Activated CD4-positive, alpha-beta T cell treated with anti-CD3 and anti-CD28 coated beads for 4 hours (primary cell): ENCODE measurements at regions not wholly inside any gene's neighbourhood (a gene's known extent, or its start where the extent isn't known, plus 50 kb on each side); places are given as distances from the start of the nearest gene placed in this dataset.

ENCODE experiments used
- DNase-seq, 2 donors: peaks; one replicate each; pipeline ENCODE4 v3.0.0-alpha.2; 2020

DNA sequence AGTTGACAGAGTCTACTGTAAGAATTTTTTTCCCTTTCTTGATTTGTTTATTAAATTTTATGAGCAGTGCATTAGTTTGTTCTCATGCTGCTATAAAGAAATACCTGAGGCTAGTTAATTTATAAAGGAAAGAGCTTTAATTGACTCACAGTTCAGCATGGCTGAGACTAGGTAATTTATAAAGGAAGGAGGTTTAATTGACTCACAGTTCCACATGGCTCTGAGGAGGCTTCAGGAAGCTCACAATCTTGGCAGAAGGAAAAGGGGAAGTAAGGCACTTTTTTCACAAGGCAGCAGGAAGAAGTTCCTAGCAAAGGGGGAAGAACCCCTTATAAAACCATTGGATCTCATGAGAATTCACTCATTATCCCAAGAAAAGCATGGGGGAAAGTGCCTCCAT lies 191.4 kb upstream of the VRK2 start:
- no peak for DNase-seq

- no peak for DNase-seq
Observed at GRCh38 chr2:57859755-57860154, 186.9 kb upstream of the VRK2 start.

DNA sequence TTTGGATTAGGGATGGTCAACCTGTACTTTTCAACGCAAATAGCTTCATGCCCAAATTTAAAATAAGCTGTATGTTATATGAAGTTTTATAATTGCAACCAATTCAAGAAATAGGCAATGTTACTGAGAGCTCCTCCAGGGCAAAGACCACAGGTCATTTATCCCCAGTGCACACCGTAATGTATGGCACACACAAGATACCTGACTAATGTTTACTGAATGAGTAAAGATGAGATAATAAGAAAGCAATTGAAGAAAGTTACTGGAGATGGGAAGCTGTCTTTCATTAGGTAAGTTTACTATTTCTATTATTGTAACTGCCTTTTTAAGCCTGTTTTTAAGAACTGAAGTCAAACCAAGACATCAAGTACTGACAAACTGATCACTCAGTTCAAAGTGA lies 184.5 kb upstream of the VRK2 start:
- DNase-seq, result no peak

GRCh38 chr2:57862727-57863126 lies 183.9 kb upstream of the VRK2 start:
- no peak for DNase-seq

GRCh38 chr2:57864926-57865325 lies 181.7 kb upstream of the VRK2 start:
- DNase-seq, result no peak

- DNase-seq, result no peak
Observed at GRCh38 chr2:57867730-57868129, 178.9 kb upstream of the VRK2 start.

DNA sequence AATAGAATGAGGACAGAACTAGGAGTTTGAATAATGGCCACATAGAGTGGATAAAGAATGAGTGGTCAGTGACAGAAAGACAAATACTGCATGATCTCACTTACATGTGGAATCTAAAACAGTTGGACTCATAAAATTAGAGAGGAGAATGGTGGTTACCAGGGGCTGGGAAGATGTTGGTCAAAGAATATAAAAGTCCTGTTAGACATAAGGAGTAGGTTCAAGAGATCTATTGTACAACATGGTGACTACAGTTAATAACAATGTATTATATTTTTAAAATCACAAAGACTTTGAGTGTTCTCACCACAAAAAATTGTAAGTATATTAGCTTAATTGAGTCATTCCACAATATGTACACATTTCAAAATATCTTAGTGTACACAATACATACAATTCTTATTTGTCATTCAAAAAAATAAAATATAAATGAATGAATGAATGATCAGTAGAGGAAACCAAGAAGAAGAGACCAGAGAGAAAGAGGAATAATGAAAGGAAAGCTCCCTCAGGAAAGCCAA lies 177.9 kb upstream of the VRK2 start:
- no peak for DNase-seq

GRCh38 chr2:57869758-57870344 lies 176.8 kb upstream of the VRK2 start:
- no peak for DNase-seq

DNA sequence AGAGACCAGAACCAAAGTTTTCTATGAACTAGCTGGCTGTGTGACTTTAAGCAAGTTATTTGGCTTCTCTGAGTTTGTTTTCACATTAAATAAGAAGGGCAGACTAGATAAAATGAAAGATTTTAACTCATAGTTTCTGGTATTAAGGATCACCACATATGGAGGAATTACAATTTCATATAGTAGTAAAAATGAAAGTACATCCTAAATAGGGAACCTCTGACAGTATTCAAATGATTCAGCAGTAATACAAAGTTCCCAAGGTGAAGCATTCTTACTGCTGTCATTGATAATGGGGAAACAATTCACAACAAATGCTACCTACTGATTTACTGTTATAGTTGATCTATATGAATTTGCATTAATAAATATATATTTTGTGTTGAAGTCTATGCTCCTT lies 170.3 kb upstream of the VRK2 start:
- DNase-seq, result no peak

DNA sequence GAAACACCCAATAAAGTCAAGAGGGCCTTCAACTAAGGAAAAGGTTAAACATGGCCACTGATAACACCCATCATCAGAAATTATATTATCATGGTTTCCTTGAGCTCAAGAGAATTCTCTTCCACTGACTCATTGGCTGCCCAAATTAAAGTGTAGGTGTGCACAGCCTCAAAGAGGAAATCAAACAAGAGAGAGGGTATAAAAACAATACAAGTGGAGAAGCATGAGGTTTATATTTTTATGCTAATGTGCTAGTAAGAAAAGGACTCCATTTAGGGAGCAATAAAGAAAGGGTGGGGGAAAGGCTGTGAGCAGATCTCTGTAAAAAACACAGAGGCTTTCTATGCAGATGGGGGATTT lies 168.8 kb upstream of the VRK2 start:
- no peak for DNase-seq

DNA sequence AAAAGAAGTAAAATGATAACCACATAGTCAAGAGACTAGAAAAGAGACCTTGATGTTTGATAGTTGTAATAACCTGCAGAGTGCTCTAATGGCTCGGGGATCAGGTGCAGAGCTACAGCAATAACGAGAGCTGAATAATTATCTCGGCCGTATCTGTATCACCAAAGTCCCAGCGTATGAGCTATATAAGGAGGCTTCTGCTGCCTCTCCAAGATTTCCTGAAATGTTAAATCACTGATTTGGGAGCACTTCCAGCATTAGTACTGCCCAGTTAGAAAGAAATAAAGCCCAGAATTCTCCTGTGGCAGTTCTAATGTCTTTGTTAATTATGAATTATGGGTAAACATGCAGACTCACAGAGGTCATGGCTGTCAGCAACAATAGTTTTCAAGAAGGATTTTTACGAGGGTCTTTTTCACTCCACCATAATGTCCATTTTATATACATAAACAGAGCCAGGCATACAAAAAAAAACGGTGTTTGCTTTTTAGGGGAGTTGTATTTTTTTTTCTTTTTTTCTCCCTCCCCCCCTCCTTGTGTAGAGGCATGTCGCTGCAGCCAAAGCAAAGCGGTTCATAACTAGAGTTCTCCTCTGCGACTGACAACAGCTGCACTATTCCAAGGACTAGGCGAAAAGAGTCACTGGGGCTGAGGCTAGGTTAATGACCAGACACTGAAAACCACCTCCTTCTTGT lies 168.3 kb upstream of the VRK2 start:
- no peak for DNase-seq

DNA sequence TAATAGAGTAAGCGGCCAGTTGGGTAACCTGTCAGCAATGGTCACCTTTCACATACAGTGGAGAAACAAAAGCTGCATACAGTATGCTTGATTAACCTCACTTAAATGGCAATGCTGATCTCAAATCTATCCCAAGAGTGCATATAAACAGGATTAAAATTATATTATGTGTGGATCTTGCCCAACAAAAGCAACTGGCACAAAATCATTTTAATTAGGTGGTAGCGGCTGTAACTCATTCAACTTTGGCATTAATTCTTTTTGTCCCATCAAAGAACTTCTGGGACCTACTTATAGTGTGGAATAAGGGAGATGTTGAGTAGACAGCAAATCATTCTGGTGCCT lies 167.8 kb upstream of the VRK2 start:
- no peak for DNase-seq

GRCh38 chr2:57880446-57880845 lies 166.2 kb upstream of the VRK2 start:
- no peak for DNase-seq

DNA sequence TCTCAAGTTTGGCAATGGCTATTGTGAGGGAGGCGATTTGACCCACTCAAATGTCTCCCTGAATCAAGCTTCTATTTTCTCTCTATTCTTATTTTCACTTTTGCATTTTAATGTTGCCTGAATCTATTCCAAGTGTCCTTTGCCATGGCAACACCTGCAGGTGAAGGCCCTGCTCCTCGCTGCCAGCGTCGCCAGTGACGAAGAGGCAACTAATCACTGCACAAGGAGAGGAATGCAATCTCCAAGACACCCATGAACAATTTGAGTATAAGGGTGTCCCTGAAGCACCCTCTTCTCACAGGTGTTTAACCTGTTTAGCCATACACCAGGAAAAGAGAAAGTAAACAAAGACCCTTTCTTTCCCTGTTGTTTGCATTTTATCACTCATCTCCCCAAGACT lies 165.6 kb upstream of the VRK2 start:
- DNase-seq, result no peak

DNA sequence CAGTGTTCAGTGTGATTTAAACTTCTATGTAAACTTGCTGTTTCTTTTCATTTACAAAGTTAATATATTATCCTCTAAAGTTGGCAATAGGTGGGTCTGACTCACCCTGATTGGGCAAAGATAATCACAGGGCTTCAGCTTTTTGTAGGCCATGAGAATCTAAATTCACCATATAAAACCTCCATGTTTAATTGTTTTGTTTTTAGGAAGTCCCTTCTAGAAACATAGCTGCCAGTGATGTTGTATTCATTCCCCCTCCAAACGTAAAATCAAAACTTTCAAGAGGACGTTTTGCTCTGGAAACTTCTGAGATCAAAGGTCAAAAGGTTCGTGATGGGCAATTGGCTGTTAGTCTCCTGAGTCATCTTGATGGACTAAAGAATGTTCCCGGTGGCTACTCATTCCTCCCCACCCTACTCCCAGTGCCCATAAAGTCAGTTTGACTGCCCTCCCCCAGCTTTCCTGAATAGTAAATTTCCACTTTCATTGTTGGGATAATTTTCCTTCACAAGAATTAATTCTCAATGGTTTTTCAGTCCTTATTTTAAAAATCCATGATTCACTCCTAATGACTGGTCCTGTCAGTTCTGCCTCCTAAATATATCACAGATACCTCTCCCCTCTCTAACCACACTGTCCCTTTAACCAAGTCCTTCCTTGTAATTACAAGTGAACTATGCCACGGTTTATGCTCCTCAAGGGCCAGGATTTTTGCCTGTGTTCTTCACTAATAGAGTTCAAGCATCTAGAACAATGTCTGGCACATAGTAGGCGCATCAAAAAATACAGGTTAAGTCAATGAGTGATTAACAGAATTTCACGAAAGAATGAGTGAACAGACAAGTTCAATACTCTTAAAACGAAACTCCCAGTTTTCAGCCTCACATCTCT lies 164.4 kb upstream of the VRK2 start:
- no peak for DNase-seq

DNA sequence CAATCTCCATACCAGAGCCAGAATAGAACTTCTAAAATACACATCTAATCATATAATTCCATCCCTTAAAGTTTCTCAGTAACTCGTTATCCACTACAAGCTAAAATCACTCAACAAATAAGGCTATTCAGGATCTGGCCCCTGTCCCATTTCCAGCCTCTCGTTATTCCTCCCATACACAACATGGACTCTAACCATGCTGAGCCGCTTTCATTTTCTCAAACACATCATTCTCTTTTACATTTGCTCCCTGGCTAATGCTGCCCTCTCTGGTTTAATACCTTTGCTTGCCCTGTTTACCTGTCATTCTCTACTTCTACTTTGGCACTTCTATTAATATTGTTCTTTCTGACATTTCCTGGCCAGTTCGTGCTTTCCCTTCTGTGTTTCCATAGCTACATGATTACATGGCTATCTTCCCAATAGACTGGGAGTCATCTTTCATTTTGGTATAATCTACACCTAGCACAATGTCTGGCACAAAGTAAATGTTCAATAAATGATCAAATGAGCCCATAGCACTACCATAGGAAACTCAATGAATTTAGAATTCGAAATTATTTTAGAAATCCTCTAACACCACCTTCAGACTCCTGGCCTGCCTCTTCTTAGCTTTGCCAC lies 163.6 kb upstream of the VRK2 start:
- DNase-seq, result no peak

- no peak for DNase-seq
Observed at GRCh38 chr2:57884281-57884680, 162.3 kb upstream of the VRK2 start.

- DNase-seq, result no peak
Observed at GRCh38 chr2:57885742-57886141, 160.9 kb upstream of the VRK2 start.

DNA sequence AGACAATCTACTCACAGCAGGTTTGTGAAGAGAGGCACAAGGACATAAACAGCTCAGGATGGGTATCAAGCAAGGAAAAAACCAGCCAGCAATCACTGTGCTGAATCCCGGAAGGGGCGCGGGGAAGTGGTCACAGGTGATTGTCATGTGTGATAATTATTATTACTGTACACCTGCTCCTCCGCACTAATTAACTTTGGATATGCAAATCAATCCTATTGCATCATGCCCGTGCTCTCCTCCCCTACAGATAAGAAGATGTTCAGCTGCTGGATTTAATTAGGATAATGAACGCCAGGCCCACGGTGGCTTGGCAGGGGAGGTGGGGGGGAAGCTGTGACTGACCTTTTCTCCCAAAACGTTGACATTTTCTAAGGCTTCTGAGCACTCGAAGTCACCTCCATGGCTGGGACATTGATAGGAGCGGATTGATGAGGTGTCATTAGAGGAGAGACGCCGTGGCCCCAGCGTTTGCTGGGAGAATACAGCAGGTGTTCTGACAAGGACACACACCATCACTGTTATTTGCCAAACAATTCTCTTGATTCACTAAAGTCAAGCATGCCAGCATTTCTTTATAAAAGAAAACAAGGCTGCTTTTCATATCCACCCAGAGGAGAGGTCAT lies 160.3 kb upstream of the VRK2 start:
- DNase-seq, result no peak

GRCh38 chr2:57888463-57888862 lies 158.1 kb upstream of the VRK2 start:
- no peak for DNase-seq

GRCh38 chr2:57890464-57890863 lies 156.1 kb upstream of the VRK2 start:
- DNase-seq, result no peak

DNA sequence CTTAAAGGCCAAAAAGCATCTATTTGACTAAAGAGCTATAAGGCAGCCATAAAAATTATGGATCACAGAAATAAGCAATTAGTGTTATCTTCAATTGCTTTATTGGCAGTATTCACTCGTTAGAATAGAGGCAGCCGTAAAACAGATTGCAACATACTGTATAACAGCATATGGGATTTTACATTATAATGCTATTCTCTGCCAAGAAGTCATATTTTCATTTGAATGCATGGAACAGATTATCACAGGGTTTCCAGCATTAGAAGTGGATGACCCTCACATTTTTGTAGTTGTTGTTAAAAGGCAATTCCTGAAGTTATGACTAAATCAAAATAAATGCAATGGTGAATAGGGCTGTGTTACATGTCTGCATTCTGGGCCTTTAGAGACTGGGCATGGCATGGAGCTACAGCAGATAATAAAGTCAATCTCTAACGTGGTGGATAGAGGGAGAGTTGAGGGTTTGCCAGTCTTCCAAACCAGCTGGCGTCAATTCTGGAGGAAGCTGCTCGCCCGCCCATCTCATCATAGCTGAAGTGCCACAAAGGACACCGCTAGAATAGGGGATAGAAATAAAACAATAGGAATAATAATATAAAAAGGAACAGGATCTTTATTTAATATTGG lies 155.4 kb upstream of the VRK2 start:
- DNase-seq, result no peak

- no peak for DNase-seq
Observed at GRCh38 chr2:57892920-57893319, 153.7 kb upstream of the VRK2 start.
